ENCODE measurements at regions not wholly inside any gene's neighbourhood (a gene's known extent, or its start where the extent isn't known, plus 50 kb on each side); places are given as distances from the start of the nearest gene placed in this dataset. TPM values are rescaled to one million over a fixed set of nuclear protein-coding genes. Genes with fewer than 3 reads are reported as not detected.

- Histone ChIP-seq H3K4me3 (no peak overlapping the region), H3K4me1 (no peaks in the 10 kb centered on the region), H3K9me3 (no peaks in the 10 kb centered on the region), H3K36me3 (replicated peaks in 1 of 2; ENCODE audit: insufficient read depth in 1 of 2, low read depth in 2 of 2) (no peaks in the 10 kb centered on the region), H3K27ac (no peak overlapping the region), H3K27me3 (no peaks in the 10 kb centered on the region)
- DNase-seq (no peak), ATAC-seq (no peak)
- 62 to 64% methylated on average over 11 of the region's 11 CpGs for WGBS, 2 donors
- no peak for TF ChIP-seq POLR2A (IDR thresholded peaks at IDR 0.05)
- TF ChIP-seq, protein P1, sequence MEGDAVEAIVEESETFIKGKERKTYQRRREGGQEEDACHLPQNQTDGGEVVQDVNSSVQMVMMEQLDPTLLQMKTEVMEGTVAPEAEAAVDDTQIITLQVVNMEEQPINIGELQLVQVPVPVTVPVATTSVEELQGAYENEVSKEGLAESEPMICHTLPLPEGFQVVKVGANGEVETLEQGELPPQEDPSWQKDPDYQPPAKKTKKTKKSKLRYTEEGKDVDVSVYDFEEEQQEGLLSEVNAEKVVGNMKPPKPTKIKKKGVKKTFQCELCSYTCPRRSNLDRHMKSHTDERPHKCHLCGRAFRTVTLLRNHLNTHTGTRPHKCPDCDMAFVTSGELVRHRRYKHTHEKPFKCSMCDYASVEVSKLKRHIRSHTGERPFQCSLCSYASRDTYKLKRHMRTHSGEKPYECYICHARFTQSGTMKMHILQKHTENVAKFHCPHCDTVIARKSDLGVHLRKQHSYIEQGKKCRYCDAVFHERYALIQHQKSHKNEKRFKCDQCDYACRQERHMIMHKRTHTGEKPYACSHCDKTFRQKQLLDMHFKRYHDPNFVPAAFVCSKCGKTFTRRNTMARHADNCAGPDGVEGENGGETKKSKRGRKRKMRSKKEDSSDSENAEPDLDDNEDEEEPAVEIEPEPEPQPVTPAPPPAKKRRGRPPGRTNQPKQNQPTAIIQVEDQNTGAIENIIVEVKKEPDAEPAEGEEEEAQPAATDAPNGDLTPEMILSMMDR (IDR thresholded peaks at IDR 0.05): no peak
- intact Hi-C loops (cut with DNase I): no loop called here
Observed at GRCh38 chr3:163058031-163058854, 1561.6 kb downstream of the OTOL1 start.

GRCh38 chr3:163071713-163072112 is 1575.1 kb downstream of the OTOL1 start:
- Histone ChIP-seq H3K36me3 (replicated peaks in 1 of 2; ENCODE audit: insufficient read depth in 1 of 2, low read depth in 2 of 2) (no peaks in the 10 kb centered on the region), H3K4me3 (no peak overlapping the region)
- TF ChIP-seq, protein P1 (IDR thresholded peaks at IDR 0.05): no peak
- no peak for TF ChIP-seq POLR2A (IDR thresholded peaks at IDR 0.05)

More at GRCh38 chr3:163071713-163072112, 1575.1 kb downstream of the OTOL1 start:
- no peak for ATAC-seq
- no peak overlapping the region for H3K27ac ChIP-seq
- intact Hi-C loops (cut with DNase I): no loop called here
- peaks cover 0 to 2% of the 10 kb centered on the region in 2 donors for H3K27me3 ChIP-seq
- WGBS, 2 donors: 34 to 37% methylated on average over 2 of the region's 2 CpGs
- DNase-seq: no peak
- no peaks in the 10 kb centered on the region for H3K4me1 ChIP-seq
- peaks cover 0 to 12% (median 0%) of the 10 kb centered on the region in 3 donors for H3K9me3 ChIP-seq

Small RNA genes in the stretch of these regions (small RNA-seq; reads per million reads assigned to genes)
- gene AC128716.1: not detected

Data from body of pancreas (tissue), 4 donors.